ENCODE measurements at regions not wholly inside any gene's neighbourhood (a gene's known extent, or its start where the extent isn't known, plus 50 kb on each side); places are given as distances from the start of the nearest gene placed in this dataset.

GRCh38 chr12:102305486-102305885 lies 107.9 kb upstream of the PMCH start:
- TF ChIP-seq, protein P1, sequence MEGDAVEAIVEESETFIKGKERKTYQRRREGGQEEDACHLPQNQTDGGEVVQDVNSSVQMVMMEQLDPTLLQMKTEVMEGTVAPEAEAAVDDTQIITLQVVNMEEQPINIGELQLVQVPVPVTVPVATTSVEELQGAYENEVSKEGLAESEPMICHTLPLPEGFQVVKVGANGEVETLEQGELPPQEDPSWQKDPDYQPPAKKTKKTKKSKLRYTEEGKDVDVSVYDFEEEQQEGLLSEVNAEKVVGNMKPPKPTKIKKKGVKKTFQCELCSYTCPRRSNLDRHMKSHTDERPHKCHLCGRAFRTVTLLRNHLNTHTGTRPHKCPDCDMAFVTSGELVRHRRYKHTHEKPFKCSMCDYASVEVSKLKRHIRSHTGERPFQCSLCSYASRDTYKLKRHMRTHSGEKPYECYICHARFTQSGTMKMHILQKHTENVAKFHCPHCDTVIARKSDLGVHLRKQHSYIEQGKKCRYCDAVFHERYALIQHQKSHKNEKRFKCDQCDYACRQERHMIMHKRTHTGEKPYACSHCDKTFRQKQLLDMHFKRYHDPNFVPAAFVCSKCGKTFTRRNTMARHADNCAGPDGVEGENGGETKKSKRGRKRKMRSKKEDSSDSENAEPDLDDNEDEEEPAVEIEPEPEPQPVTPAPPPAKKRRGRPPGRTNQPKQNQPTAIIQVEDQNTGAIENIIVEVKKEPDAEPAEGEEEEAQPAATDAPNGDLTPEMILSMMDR (conservative IDR thresholded peaks at IDR 0.05; ENCODE audit: low read length): no peak
- TF ChIP-seq EZH2phosphoT487 (IDR thresholded peaks at IDR 0.05; ENCODE audit: borderline replicate concordance, low read depth, low read length): no peak

All from OCI-LY7 (cell line).